H9 (cell line): ENCODE measurements at regions not wholly inside any gene's neighbourhood (a gene's known extent, or its start where the extent isn't known, plus 50 kb on each side); places are given as distances from the start of the nearest gene placed in this dataset.

ENCODE experiments used
- DNase-seq: peaks from one replicate; pipeline ENCODE4 v3.0.0-alpha.2; 2017
- H2AFZ ChIP-seq: one replicate; pipeline ENCODE4 v1.6.1; 2013; ENCODE audit warnings: mild to moderate bottlenecking, low read length, control low read depth, moderate library complexity
- H2AK5ac ChIP-seq: 2 replicates; pipeline ENCODE4 v1.6.1; 2013; ENCODE audit warnings: low read length, control low read depth, mixed read lengths; ENCODE audit not compliant: insufficient read length
- H2BK120ac ChIP-seq: one replicate; pipeline ENCODE4 v1.6.1; 2013; ENCODE audit warnings: low read depth, mild to moderate bottlenecking, low read length, control low read depth, inconsistent platforms; ENCODE audit not compliant: poor library complexity, severe bottlenecking
- H2BK12ac ChIP-seq: 2 replicates; pipeline ENCODE4 v1.6.1; 2013; ENCODE audit warnings: low read length, control low read depth, mixed read lengths, low read depth; ENCODE audit not compliant: insufficient read length
- H2BK15ac ChIP-seq: 2 replicates; pipeline ENCODE4 v1.6.1; 2013; ENCODE audit warnings: low read depth, low read length, control low read depth
- H2BK20ac ChIP-seq: one replicate; pipeline ENCODE4 v1.6.1; 2013; ENCODE audit warnings: low read depth, mild to moderate bottlenecking, low read length, control low read depth, inconsistent platforms; ENCODE audit not compliant: poor library complexity, severe bottlenecking
- H2BK5ac ChIP-seq: 2 replicates; pipeline ENCODE4 v1.6.1; 2013; ENCODE audit warnings: low read length, control low read depth, mixed read lengths; ENCODE audit not compliant: insufficient read length
- H3K14ac ChIP-seq: 2 replicates; pipeline ENCODE4 v1.6.1; 2013; ENCODE audit warnings: low read length, control low read depth; ENCODE audit not compliant: insufficient read depth
- H3K18ac ChIP-seq: 2 replicates; pipeline ENCODE4 v1.6.1; 2013; ENCODE audit warnings: low read depth, mild to moderate bottlenecking, mixed read lengths, low read length, control low read depth; ENCODE audit not compliant: insufficient read length
- H3K23ac ChIP-seq: 2 replicates; pipeline ENCODE4 v1.6.1; 2013; ENCODE audit warnings: low read length, control low read depth, mixed read lengths, low read depth; ENCODE audit not compliant: insufficient read length
- H3K23me2 ChIP-seq: 2 replicates; pipeline ENCODE4 v1.6.1; 2013; ENCODE audit warnings: low read depth, mild to moderate bottlenecking, mixed read lengths, low read length, control low read depth; ENCODE audit not compliant: insufficient read length, poor library complexity, severe bottlenecking
- H3K27ac ChIP-seq: 2 replicates; pipeline ENCODE4 v1.5.1; 2013; ENCODE audit warnings: low read length, control low read depth, mixed read lengths, low read depth; ENCODE audit not compliant: insufficient read length
- H3K27me3 ChIP-seq: 2 replicates; pipeline ENCODE4 v1.6.1; 2013; ENCODE audit warnings: low read length, control low read depth, inconsistent platforms; ENCODE audit not compliant: insufficient read depth
- H3K4ac ChIP-seq: 2 replicates; pipeline ENCODE4 v1.6.1; 2013; ENCODE audit warnings: low read depth, mild to moderate bottlenecking, control low read depth, inconsistent platforms, low read length, moderate library complexity
- H3K4me1 ChIP-seq: 2 replicates; pipeline ENCODE4 v1.6.1; 2013; ENCODE audit warnings: low read length, control low read depth, inconsistent platforms; ENCODE audit not compliant: insufficient read depth
- H3K4me2 ChIP-seq: 2 replicates; pipeline ENCODE4 v1.6.1; 2013; ENCODE audit warnings: low read length, control low read depth, mixed read lengths; ENCODE audit not compliant: insufficient read length, insufficient read depth
- H3K56ac ChIP-seq: 2 replicates; pipeline ENCODE4 v1.6.1; 2013; ENCODE audit warnings: low read depth, mild to moderate bottlenecking, mixed read lengths, low read length, control low read depth; ENCODE audit not compliant: insufficient read length
- H3K79me1 ChIP-seq: 2 replicates; pipeline ENCODE4 v1.6.1; 2013; ENCODE audit warnings: low read depth, mild to moderate bottlenecking, moderate library complexity, low read length, control low read depth, inconsistent platforms; ENCODE audit not compliant: insufficient read depth, poor library complexity, severe bottlenecking
- H3K79me2 ChIP-seq: 2 replicates; pipeline ENCODE4 v1.6.1; 2013; ENCODE audit warnings: low read length, control low read depth, inconsistent platforms; ENCODE audit not compliant: insufficient read depth
- H3K9ac ChIP-seq: 2 replicates; pipeline ENCODE4 v1.6.1; 2013; ENCODE audit warnings: low read length, control low read depth, mixed read lengths; ENCODE audit not compliant: insufficient read length; ENCODE audit errors: extremely low read depth
- H3K9me3 ChIP-seq: one replicate; pipeline ENCODE4 v1.6.1; 2013; ENCODE audit warnings: low read depth, low read length, inconsistent platforms; ENCODE audit not compliant: control insufficient read depth
- H3T11ph ChIP-seq: one replicate; pipeline ENCODE4 v1.6.1; 2013; ENCODE audit warnings: mild to moderate bottlenecking, low read length, control low read depth, inconsistent platforms
- H4K20me1 ChIP-seq: one replicate; pipeline ENCODE4 v1.6.1; 2013; ENCODE audit not compliant: control insufficient read depth, insufficient read length, insufficient read depth
- H4K5ac ChIP-seq: 2 replicates; pipeline ENCODE4 v1.6.1; 2013; ENCODE audit warnings: low read depth, mild to moderate bottlenecking, mixed read lengths, low read length, control low read depth; ENCODE audit not compliant: insufficient read length
- H4K8ac ChIP-seq: replicated peaks from 2 replicates; pipeline ENCODE4 v1.6.1; 2013; ENCODE audit warnings: low read length, control low read depth, mixed read lengths, low read depth; ENCODE audit not compliant: insufficient read length
- H4K91ac ChIP-seq: 2 replicates; pipeline ENCODE4 v1.6.1; 2013; ENCODE audit warnings: low read depth, mild to moderate bottlenecking, moderate library complexity, mixed read lengths, low read length, control low read depth; ENCODE audit not compliant: insufficient read length
- H3K27ac Mint-ChIP-seq, 3 experiments: 2 replicates in 2 of 3; 3 replicates in 1 of 3; pipeline ENCODE4 v1.8.0; 2020 to 2021; ENCODE audit warnings: mixed read lengths in 3 of 3, mild to moderate bottlenecking in 1 of 3, moderate library complexity in 1 of 3
- H3K27me3 Mint-ChIP-seq: 2 replicates; pipeline ENCODE4 v1.8.0; 2021; ENCODE audit warnings: low read depth, mild to moderate bottlenecking, moderate library complexity, mixed read lengths
- H3K36me3 Mint-ChIP-seq, 3 experiments: 2 replicates in 2 of 3; 3 replicates in 1 of 3; pipeline ENCODE4 v1.8.0; 2020 to 2021; ENCODE audit warnings: low read depth in 3 of 3, mixed read lengths in 3 of 3; ENCODE audit not compliant: insufficient read depth in 1 of 3
- H3K4me1 Mint-ChIP-seq, 2 experiments: 2 replicates each; pipeline ENCODE4 v1.8.0; 2020; ENCODE audit warnings: mixed read lengths in 2 of 2
- H3K4me3 Mint-ChIP-seq, 2 experiments: 2 replicates in 1 of 2; 3 replicates in 1 of 2; pipeline ENCODE4 v1.8.0; 2020 to 2021; ENCODE audit warnings: mild to moderate bottlenecking in 2 of 2, mixed read lengths in 2 of 2, moderate library complexity in 1 of 2
- H3K9me3 Mint-ChIP-seq, 2 experiments: 2 replicates in 1 of 2; 3 replicates in 1 of 2; pipeline ENCODE4 v1.8.0; 2020; ENCODE audit warnings: mild to moderate bottlenecking in 2 of 2, mixed read lengths in 2 of 2, moderate library complexity in 1 of 2
- WGBS: extraction: QIAGEN DNeasy Blood & Tissue Kit; methylation state at CpG from one replicate; pipeline ENCODE4 v1.1.7; 2013; ENCODE audit warnings: missing lambda C conversion rate, low lambda C conversion rate, mixed read lengths; ENCODE audit not compliant: insufficient read length; ENCODE audit errors: extremely low coverage; 5-methylcytosine and 5-hydroxymethylcytosine counted together
- TF ChIP-seq, protein P1 (sequence below): fragments of 200-600 bp; sonication (generic); conservative IDR thresholded peaks from 3 replicates; pipeline ENCODE4 v1.8.0; 2021; ENCODE audit warnings: antibody characterized with exemption, mild to moderate bottlenecking

GRCh38 chr11:116230438-116230837 is 542.3 kb downstream of the BUD13 start:
- TF ChIP-seq, protein P1, sequence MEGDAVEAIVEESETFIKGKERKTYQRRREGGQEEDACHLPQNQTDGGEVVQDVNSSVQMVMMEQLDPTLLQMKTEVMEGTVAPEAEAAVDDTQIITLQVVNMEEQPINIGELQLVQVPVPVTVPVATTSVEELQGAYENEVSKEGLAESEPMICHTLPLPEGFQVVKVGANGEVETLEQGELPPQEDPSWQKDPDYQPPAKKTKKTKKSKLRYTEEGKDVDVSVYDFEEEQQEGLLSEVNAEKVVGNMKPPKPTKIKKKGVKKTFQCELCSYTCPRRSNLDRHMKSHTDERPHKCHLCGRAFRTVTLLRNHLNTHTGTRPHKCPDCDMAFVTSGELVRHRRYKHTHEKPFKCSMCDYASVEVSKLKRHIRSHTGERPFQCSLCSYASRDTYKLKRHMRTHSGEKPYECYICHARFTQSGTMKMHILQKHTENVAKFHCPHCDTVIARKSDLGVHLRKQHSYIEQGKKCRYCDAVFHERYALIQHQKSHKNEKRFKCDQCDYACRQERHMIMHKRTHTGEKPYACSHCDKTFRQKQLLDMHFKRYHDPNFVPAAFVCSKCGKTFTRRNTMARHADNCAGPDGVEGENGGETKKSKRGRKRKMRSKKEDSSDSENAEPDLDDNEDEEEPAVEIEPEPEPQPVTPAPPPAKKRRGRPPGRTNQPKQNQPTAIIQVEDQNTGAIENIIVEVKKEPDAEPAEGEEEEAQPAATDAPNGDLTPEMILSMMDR = no peak
- Histone ChIP-seq H2BK12ac (no peak overlapping the region), H3K23me2 (no peaks in the 10 kb centered on the region), H2AK5ac (no peak overlapping the region), H3K23ac (no peak overlapping the region), H3K56ac (no peak overlapping the region), H3K9ac (no peak overlapping the region), H3K4me2 (no peak overlapping the region), H3K9me3 (no peaks in the 10 kb centered on the region), H4K5ac (no peak overlapping the region), H3K27ac (no peak overlapping the region), H3T11ph (no peak overlapping the region), H2AFZ (no peak overlapping the region), H3K79me1 (no peaks in the 10 kb centered on the region), H3K14ac (no peak overlapping the region), H4K8ac (no peak overlapping the region), H3K4me1 (no peaks in the 10 kb centered on the region; the same call in 1 of the 2 replicates), H2BK20ac (no peak overlapping the region), H3K18ac (no peak overlapping the region), H2BK120ac (no peak overlapping the region), H2BK5ac (no peak overlapping the region), H3K79me2 (no peaks in the 10 kb centered on the region), H3K27me3 (no peaks in the 10 kb centered on the region), H3K4ac (no peak overlapping the region), H2BK15ac (no peak overlapping the region), H4K91ac (no peak overlapping the region), H4K20me1 (no peaks in the 10 kb centered on the region)
- H3K27ac Mint-ChIP-seq = no peak overlapping the region
- H3K4me1 Mint-ChIP-seq = peaks cover 16 to 25% of the 10 kb centered on the region in 2 experiments
- H3K9me3 Mint-ChIP-seq = no peaks in the 10 kb centered on the region
- H3K36me3 Mint-ChIP-seq = peaks cover 0 to 4% (median 0%) of the 10 kb centered on the region in 3 experiments; a peak in 2 of 7 replicates
- no peak overlapping the region for H3K4me3 Mint-ChIP-seq
- no peak for DNase-seq
- no CpG with 5 or more reads among the region's 8 CpGs for WGBS
- H3K27me3 Mint-ChIP-seq = peaks cover 7% of the 10 kb centered on the region
